ENCODE measurements at regions not wholly inside any gene's neighbourhood (a gene's known extent, or its start where the extent isn't known, plus 50 kb on each side); places are given as distances from the start of the nearest gene placed in this dataset.

GRCh38 chr5:74301576-74301975 is 339.0 kb downstream of the ENC1 start:
- Histone ChIP-seq H3K27me3 (replicated peaks; ENCODE audit: insufficient read depth, low read length) (no peaks in the 10 kb centered on the region), H3K79me2 (ENCODE audit: low read length) (no peaks in the 10 kb centered on the region), H2AFZ (ENCODE audit: low read length) (no peak overlapping the region), H3K9me3 (replicated peaks; ENCODE audit: insufficient read depth, low read length) (no peaks in the 10 kb centered on the region), H3K4me1 (ENCODE audit: low read length) (no peaks in the 10 kb centered on the region), H3K4me2 (ENCODE audit: low read depth, low read length) (no peak overlapping the region), H3K36me3 (replicated peaks; ENCODE audit: insufficient read depth, low read length) (no peaks in the 10 kb centered on the region), H3K4me3 (ENCODE audit: low read length) (no peak overlapping the region), H3K27ac (ENCODE audit: low read length) (no peak overlapping the region), H4K20me1 (ENCODE audit: insufficient read depth, low read length) (no peaks in the 10 kb centered on the region), H3F3A (ENCODE audit: insufficient read depth, low read length) (no peaks in the 10 kb centered on the region), H3K9me2 (replicated peaks; ENCODE audit: insufficient read depth, low read length) (no peaks in the 10 kb centered on the region), H3K9ac (ENCODE audit: low read length) (no peak overlapping the region)
- DNase-seq = no peak
- TF ChIP-seq EZH2phosphoT487 (IDR thresholded peaks at IDR 0.05; ENCODE audit: low read length) = no peak
- TF ChIP-seq EZH2 (optimal IDR thresholded peaks at IDR 0.05; ENCODE audit: low read depth, low read length) = no peak
- no peak for TF ChIP-seq CTCF (IDR thresholded peaks at IDR 0.05; ENCODE audit: low read length)

- no peak overlapping the region for H3K9ac ChIP-seq (ENCODE audit: low read length)
- H3K27me3 ChIP-seq (replicated peaks; ENCODE audit: insufficient read depth, low read length) = no peaks in the 10 kb centered on the region
- no peaks in the 10 kb centered on the region for H3K9me3 ChIP-seq (replicated peaks; ENCODE audit: insufficient read depth, low read length)
- DNase-seq = no peak
- no peak overlapping the region for H3K27ac ChIP-seq (ENCODE audit: low read length)
- H3K4me3 ChIP-seq (ENCODE audit: low read length) = no peak overlapping the region
- no peaks in the 10 kb centered on the region for H4K20me1 ChIP-seq (ENCODE audit: insufficient read depth, low read length)
- H3K4me2 ChIP-seq (ENCODE audit: low read depth, low read length) = no peak overlapping the region
- H3K9me2 ChIP-seq (replicated peaks; ENCODE audit: insufficient read depth, low read length) = no peaks in the 10 kb centered on the region
- H3K4me1 ChIP-seq (ENCODE audit: low read length) = no peaks in the 10 kb centered on the region
- no peaks in the 10 kb centered on the region for H3K36me3 ChIP-seq (replicated peaks; ENCODE audit: insufficient read depth, low read length)
- H3K79me2 ChIP-seq (ENCODE audit: low read length) = no peaks in the 10 kb centered on the region
- TF ChIP-seq EZH2 (optimal IDR thresholded peaks at IDR 0.05; ENCODE audit: low read depth, low read length) = no peak
- TF ChIP-seq CTCF (IDR thresholded peaks at IDR 0.05; ENCODE audit: low read length) = no peak
- no peak for TF ChIP-seq EZH2phosphoT487 (IDR thresholded peaks at IDR 0.05; ENCODE audit: low read length)
- no peaks in the 10 kb centered on the region for H3F3A ChIP-seq (ENCODE audit: insufficient read depth, low read length)
- no peak overlapping the region for H2AFZ ChIP-seq (ENCODE audit: low read length)
Measured at GRCh38 chr5:74300808-74301389, 339.6 kb downstream of the ENC1 start.

GRCh38 chr5:74299833-74300232 is 340.7 kb downstream of the ENC1 start:
- Histone ChIP-seq H3K27me3 (replicated peaks; ENCODE audit: insufficient read depth, low read length) (no peaks in the 10 kb centered on the region), H3K4me2 (ENCODE audit: low read depth, low read length) (no peak overlapping the region), H2AFZ (ENCODE audit: low read length) (no peak overlapping the region), H3K4me3 (ENCODE audit: low read length) (no peak overlapping the region), H3K36me3 (replicated peaks; ENCODE audit: insufficient read depth, low read length) (no peaks in the 10 kb centered on the region), H3K4me1 (ENCODE audit: low read length) (no peaks in the 10 kb centered on the region), H3K9me3 (replicated peaks; ENCODE audit: insufficient read depth, low read length) (no peaks in the 10 kb centered on the region), H3K27ac (ENCODE audit: low read length) (no peak overlapping the region), H3K9me2 (replicated peaks; ENCODE audit: insufficient read depth, low read length) (no peaks in the 10 kb centered on the region), H3K9ac (ENCODE audit: low read length) (no peak overlapping the region), H3K79me2 (ENCODE audit: low read length) (no peaks in the 10 kb centered on the region), H3F3A (ENCODE audit: insufficient read depth, low read length) (no peaks in the 10 kb centered on the region), H4K20me1 (ENCODE audit: insufficient read depth, low read length) (no peaks in the 10 kb centered on the region)
- no peak for DNase-seq
- no peak for TF ChIP-seq CTCF (IDR thresholded peaks at IDR 0.05; ENCODE audit: low read length)
- no peak for TF ChIP-seq EZH2phosphoT487 (IDR thresholded peaks at IDR 0.05; ENCODE audit: low read length)
- no peak for TF ChIP-seq EZH2 (optimal IDR thresholded peaks at IDR 0.05; ENCODE audit: low read depth, low read length)
